IMR-90 (cell line): ENCODE measurements at regions not wholly inside any gene's neighbourhood (a gene's known extent, or its start where the extent isn't known, plus 50 kb on each side); places are given as distances from the start of the nearest gene placed in this dataset.

ENCODE experiments used
- ATAC-seq: fragments of 200-7000 bp; cut with Tn5 transposase; 2 replicates; pipeline ENCODE4 v1.9.1; 2020; ENCODE audit warnings: low read depth, mild to moderate bottlenecking, moderate library complexity
- BruUV-seq: library from RNA; stranded (reverse); fragments of 400-500 nt; replicated peaks from 2 replicates; lab custom pipeline; 2021; lab: Mats Ljungman, UMichigan
- CTCF ChIA-PET: fragments of 300-600 bp; formaldehyde crosslinking; extraction: SDS; loops from one replicate; lab custom pipeline; 2021; ENCODE audit warnings: antibody characterized with exemption; lab: Yijun Ruan, JAX
- POLR2A ChIA-PET: fragments of 300-600 bp; sonication (Branson Sonifier 250); formaldehyde crosslinking; loops from one replicate; lab custom pipeline; 2022; ENCODE audit warnings: antibody characterized with exemption; ENCODE audit not compliant: unreplicated experiment; lab: Charles Lee
- DNase-seq: peaks from one replicate; pipeline ENCODE4 v3.0.0; 2013
- H2AFZ ChIP-seq: replicated peaks from 2 replicates; pipeline ENCODE3; 2013; ENCODE audit warnings: low read length, mild to moderate bottlenecking; ENCODE audit not compliant: poor library complexity
- H2AK5ac ChIP-seq: 2 replicates; pipeline ENCODE4 v1.6.1; 2013; ENCODE audit warnings: low read depth, low read length, inconsistent platforms
- H2AK9ac ChIP-seq: replicated peaks from 2 replicates; pipeline ENCODE3; 2013; ENCODE audit warnings: mild to moderate bottlenecking, low read depth, low read length, moderate library complexity; ENCODE audit not compliant: poor library complexity
- H2BK120ac ChIP-seq: 2 replicates; pipeline ENCODE4 v1.6.1; 2013; ENCODE audit warnings: low read depth, low read length, inconsistent platforms
- H2BK15ac ChIP-seq: 3 replicates; pipeline ENCODE4 v1.6.1; 2013; ENCODE audit warnings: low read depth, low read length, inconsistent platforms
- H2BK20ac ChIP-seq: 2 replicates; pipeline ENCODE4 v1.6.1; 2013; ENCODE audit warnings: low read depth, mild to moderate bottlenecking, inconsistent platforms, low read length, moderate library complexity
- H2BK5ac ChIP-seq: 2 replicates; pipeline ENCODE4 v1.6.1; 2013; ENCODE audit warnings: mild to moderate bottlenecking, low read depth, low read length, inconsistent platforms; ENCODE audit not compliant: poor library complexity, severe bottlenecking
- H3K14ac ChIP-seq: replicated peaks from 2 replicates; pipeline ENCODE4 v1.6.1; 2013; ENCODE audit warnings: low read depth, low read length, inconsistent platforms
- H3K18ac ChIP-seq: 2 replicates; pipeline ENCODE4 v1.6.1; 2013; ENCODE audit warnings: low read depth, low read length, control low read depth
- H3K23ac ChIP-seq: 2 replicates; pipeline ENCODE4 v1.6.1; 2013; ENCODE audit warnings: low read depth, low read length, inconsistent platforms
- H3K27ac ChIP-seq: 2 replicates; pipeline ENCODE4 v1.5.1; 2013; ENCODE audit warnings: mild to moderate bottlenecking, control low read depth, low read length; ENCODE audit not compliant: insufficient read depth
- H3K27me3 ChIP-seq: 2 replicates; pipeline ENCODE4 v1.6.1; 2013; ENCODE audit warnings: low read length; ENCODE audit not compliant: control insufficient read depth, insufficient read depth
- H3K36me3 ChIP-seq: 2 replicates; pipeline ENCODE4 v1.6.1; 2013; ENCODE audit warnings: low read length, mixed read lengths; ENCODE audit not compliant: control insufficient read depth, insufficient read depth
- H3K4ac ChIP-seq: 2 replicates; pipeline ENCODE4 v1.6.1; 2013; ENCODE audit warnings: low read depth, low read length, inconsistent platforms
- H3K4me1 ChIP-seq: 2 replicates; pipeline ENCODE4 v1.6.1; 2013; ENCODE audit warnings: low read length, mixed read lengths; ENCODE audit not compliant: control insufficient read depth, insufficient read depth
- H3K4me2 ChIP-seq: 2 replicates; pipeline ENCODE4 v1.6.1; 2013; ENCODE audit warnings: low read depth, mild to moderate bottlenecking, control low read depth, low read length, moderate library complexity
- H3K4me3 ChIP-seq: 2 replicates; pipeline ENCODE4 v1.5.1; 2013; ENCODE audit warnings: low read depth, mild to moderate bottlenecking, control low read depth, low read length, moderate library complexity; ENCODE audit not compliant: insufficient read depth
- H3K56ac ChIP-seq: 2 replicates; pipeline ENCODE4 v1.6.1; 2013; ENCODE audit warnings: low read length, inconsistent platforms; ENCODE audit not compliant: insufficient read depth; ENCODE audit errors: extremely low read depth
- H3K79me1 ChIP-seq, 2 experiments: 2 replicates each; pipeline ENCODE4 v1.6.1; 2013; ENCODE audit warnings: low read length in 2 of 2, inconsistent platforms in 1 of 2, low read depth in 1 of 2
- H3K9ac ChIP-seq: 2 replicates; pipeline ENCODE4 v1.6.1; 2013; ENCODE audit warnings: low read depth, low read length, control low read depth
- H3K9me1 ChIP-seq: 2 replicates; pipeline ENCODE4 v1.6.1; 2013; ENCODE audit warnings: low read length, inconsistent platforms; ENCODE audit not compliant: insufficient read depth
- H3K9me3 ChIP-seq: 2 replicates; pipeline ENCODE4 v1.6.1; 2013; ENCODE audit warnings: low read length; ENCODE audit not compliant: control insufficient read depth, insufficient read depth
- H4K20me1 ChIP-seq: 2 replicates; pipeline ENCODE4 v1.6.1; 2013; ENCODE audit warnings: low read length, inconsistent platforms; ENCODE audit not compliant: insufficient read depth
- H4K5ac ChIP-seq: 2 replicates; pipeline ENCODE4 v1.6.1; 2013; ENCODE audit warnings: mild to moderate bottlenecking, low read depth, low read length, control low read depth
- H4K8ac ChIP-seq, 2 experiments: 2 replicates each; pipeline ENCODE4 v1.6.1; 2013; ENCODE audit warnings: low read depth in 2 of 2, low read length in 2 of 2, control low read depth in 1 of 2, inconsistent platforms in 1 of 2
- H4K91ac ChIP-seq: 2 replicates; pipeline ENCODE4 v1.6.1; 2013; ENCODE audit warnings: low read depth, low read length, inconsistent platforms; ENCODE audit not compliant: insufficient read depth
- BHLHE40 ChIP-seq: fragments of 150-350 bp; IDR thresholded peaks from 2 replicates; pipeline ENCODE4 v1.6.1; 2016; ENCODE audit warnings: mild to moderate bottlenecking, low read depth, low read length
- CEBPB ChIP-seq: IDR thresholded peaks from 2 replicates; pipeline ENCODE4 v1.6.1; 2012; ENCODE audit warnings: low read depth, low read length, improper control_type of control experiment
- CHD1 ChIP-seq: IDR thresholded peaks from 2 replicates; pipeline ENCODE4 v1.6.1; 2012; ENCODE audit warnings: low read depth, low read length, improper control_type of control experiment
- ELK1 ChIP-seq: fragments of 150-350 bp; IDR thresholded peaks from 2 replicates; pipeline ENCODE4 v1.6.1; 2016; ENCODE audit warnings: low read depth, mild to moderate bottlenecking, low read length, moderate library complexity, borderline replicate concordance
- FOS ChIP-seq: fragments of 150-350 bp; IDR thresholded peaks from 2 replicates; pipeline ENCODE4 v1.6.1; 2016; ENCODE audit warnings: low read depth, low read length
- MAFK ChIP-seq: IDR thresholded peaks from 2 replicates; pipeline ENCODE4 v1.6.1; 2012; ENCODE audit warnings: low read depth, low read length, improper control_type of control experiment
- MAZ ChIP-seq: IDR thresholded peaks from 2 replicates; pipeline ENCODE4 v1.6.1; 2012; ENCODE audit warnings: low read depth, mild to moderate bottlenecking, low read length, improper control_type of control experiment, moderate library complexity, borderline replicate concordance
- MXI1 ChIP-seq: IDR thresholded peaks from 2 replicates; pipeline ENCODE4 v1.6.1; 2012; ENCODE audit warnings: low read depth, mild to moderate bottlenecking, low read length, moderate library complexity, borderline replicate concordance
- NFE2L2 ChIP-seq: fragments of 150-350 bp; IDR thresholded peaks from 2 replicates; pipeline ENCODE4 v1.6.1; 2016; ENCODE audit warnings: low read depth, mild to moderate bottlenecking, low read length
- POLR2A ChIP-seq: IDR thresholded peaks from 2 replicates; pipeline ENCODE4 v1.6.1; 2012; ENCODE audit warnings: mild to moderate bottlenecking, low read depth, low read length
- RAD21 ChIP-seq: IDR thresholded peaks from 2 replicates; pipeline ENCODE4 v1.6.1; 2012; ENCODE audit warnings: low read length, improper control_type of control experiment
- RCOR1 ChIP-seq: IDR thresholded peaks from 2 replicates; pipeline ENCODE4 v1.6.1; 2012; ENCODE audit warnings: mild to moderate bottlenecking, low read length, improper control_type of control experiment; ENCODE audit not compliant: insufficient replicate concordance
- RFX5 ChIP-seq: IDR thresholded peaks from 2 replicates; pipeline ENCODE4 v1.8.0; 2012; ENCODE audit warnings: low read depth, mild to moderate bottlenecking, low read length, moderate library complexity
- SMC3 ChIP-seq: fragments of 150-350 bp; IDR thresholded peaks from 2 replicates; pipeline ENCODE4 v1.6.1; 2016; ENCODE audit warnings: low read depth, mild to moderate bottlenecking, antibody characterized with exemption, low read length, moderate library complexity
- USF2 ChIP-seq: fragments of 150-350 bp; IDR thresholded peaks from 2 replicates; pipeline ENCODE4 v1.6.1; 2017; ENCODE audit warnings: mild to moderate bottlenecking, antibody characterized with exemption, low read length, low read depth
- WGBS, 2 experiments: methylation state at CpG; one replicate each; pipeline versions ENCODE4 v1.1.5 to v1.1.7; 2013; ENCODE audit warnings: missing lambda C conversion rate in 2 of 2; ENCODE audit not compliant: insufficient read length in 1 of 2; ENCODE audit errors: extremely low coverage in 2 of 2; 5-methylcytosine and 5-hydroxymethylcytosine counted together
- dilution Hi-C: fragments of 300-500 bp; cut with HindIII; formaldehyde crosslinking; loops from one replicate; pipeline ENCODE4 v1.14.3; 2018; ENCODE audit warnings: low sequenced_read_pairs; ENCODE audit not compliant: unreplicated experiment
- in situ Hi-C: fragments of 300-500 bp; cut with MboI; formaldehyde crosslinking; loops from 3 replicates; pipeline ENCODE4 v1.14.3; 2019; ENCODE audit warnings: low sequenced_read_pairs, inconsistent platforms, mixed read lengths
- intact Hi-C: fragments of 100-400 bp; cut with micrococcal nuclease; formaldehyde crosslinking; loops from 2 replicates; pipeline ENCODE4 v1.10.0; 2022
- TF ChIP-seq, protein P1 (sequence below): conservative IDR thresholded peaks from 2 replicates; pipeline ENCODE4 v1.5.1; 2012; ENCODE audit warnings: mild to moderate bottlenecking, low read depth, low read length, improper control_type of control experiment

DNA sequence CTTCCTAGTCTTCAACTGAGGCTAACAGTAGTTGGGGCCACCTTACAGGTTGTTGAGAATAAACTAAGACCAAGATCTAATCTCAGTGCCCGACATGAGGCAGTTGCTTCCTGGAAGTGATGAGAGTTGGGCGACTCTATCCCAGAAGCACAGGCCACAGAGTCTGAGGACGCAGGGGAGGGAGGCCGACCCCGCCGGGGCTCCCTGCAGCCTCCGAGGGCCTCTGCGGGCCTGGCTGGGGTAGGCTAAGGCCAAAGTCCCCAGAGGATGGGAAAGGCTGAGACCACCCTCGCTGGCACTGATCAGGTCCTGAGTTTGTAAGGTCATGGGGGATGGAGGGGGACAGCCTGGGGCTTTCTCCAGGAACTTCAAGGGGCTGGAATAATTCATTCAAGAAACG, 74.0 kb downstream of the ENGASE start:
- DNase-seq (no peak), ATAC-seq (no peak)
- no peak overlapping the region for H4K91ac ChIP-seq
- no peaks in the 10 kb centered on the region for H3K79me1 ChIP-seq
- no peaks in the 10 kb centered on the region for H3K36me3 ChIP-seq
- in situ Hi-C loops (no loop called here), intact Hi-C loops (no loop called here), dilution Hi-C loops (no loop called here)
- H3K4ac ChIP-seq: no peak overlapping the region
- H3K9me1 ChIP-seq: no peaks in the 10 kb centered on the region
- no peak overlapping the region for H2AK5ac ChIP-seq
- peaks cover 4% of the 10 kb centered on the region; the same call in 1 of the 2 replicates for H3K27me3 ChIP-seq
- H3K18ac ChIP-seq: no peak overlapping the region
- no peak overlapping the region for H4K8ac ChIP-seq
- BruUV-seq: no TSS peak
- no peak overlapping the region for H2AK9ac ChIP-seq
- no peaks in the 10 kb centered on the region for H3K9me3 ChIP-seq
- no peak overlapping the region for H2BK15ac ChIP-seq
- H3K4me3 ChIP-seq: no peak overlapping the region
- no peak overlapping the region for H3K4me2 ChIP-seq
- no peaks in the 10 kb centered on the region for H3K4me1 ChIP-seq
- H3K56ac ChIP-seq: no peak overlapping the region
- no peak overlapping the region for H2BK120ac ChIP-seq
- ChIA-PET CTCF (no interaction called here), POLR2A (no interaction called here)
- H4K20me1 ChIP-seq: no peaks in the 10 kb centered on the region
- H2AFZ ChIP-seq: peak overlapping the region; percentile 32
- no peak overlapping the region for H3K23ac ChIP-seq
- H4K5ac ChIP-seq: no peak overlapping the region
- no peak for TF ChIP-seq CEBPB
- TF ChIP-seq ELK1: no peak
- no peak for TF ChIP-seq CHD1
- TF ChIP-seq, protein P1, sequence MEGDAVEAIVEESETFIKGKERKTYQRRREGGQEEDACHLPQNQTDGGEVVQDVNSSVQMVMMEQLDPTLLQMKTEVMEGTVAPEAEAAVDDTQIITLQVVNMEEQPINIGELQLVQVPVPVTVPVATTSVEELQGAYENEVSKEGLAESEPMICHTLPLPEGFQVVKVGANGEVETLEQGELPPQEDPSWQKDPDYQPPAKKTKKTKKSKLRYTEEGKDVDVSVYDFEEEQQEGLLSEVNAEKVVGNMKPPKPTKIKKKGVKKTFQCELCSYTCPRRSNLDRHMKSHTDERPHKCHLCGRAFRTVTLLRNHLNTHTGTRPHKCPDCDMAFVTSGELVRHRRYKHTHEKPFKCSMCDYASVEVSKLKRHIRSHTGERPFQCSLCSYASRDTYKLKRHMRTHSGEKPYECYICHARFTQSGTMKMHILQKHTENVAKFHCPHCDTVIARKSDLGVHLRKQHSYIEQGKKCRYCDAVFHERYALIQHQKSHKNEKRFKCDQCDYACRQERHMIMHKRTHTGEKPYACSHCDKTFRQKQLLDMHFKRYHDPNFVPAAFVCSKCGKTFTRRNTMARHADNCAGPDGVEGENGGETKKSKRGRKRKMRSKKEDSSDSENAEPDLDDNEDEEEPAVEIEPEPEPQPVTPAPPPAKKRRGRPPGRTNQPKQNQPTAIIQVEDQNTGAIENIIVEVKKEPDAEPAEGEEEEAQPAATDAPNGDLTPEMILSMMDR: no peak
- TF ChIP-seq MAZ: no peak
- no peak for TF ChIP-seq POLR2A
- TF ChIP-seq MAFK: no peak
- TF ChIP-seq RAD21: no peak
- no peak for TF ChIP-seq RFX5
- no peak for TF ChIP-seq MXI1
- TF ChIP-seq RCOR1: no peak
- TF ChIP-seq SMC3: no peak
- TF ChIP-seq NFE2L2: no peak
- no peak for TF ChIP-seq BHLHE40
- TF ChIP-seq USF2: no peak
- no peak for TF ChIP-seq FOS
- H2BK20ac ChIP-seq: no peak overlapping the region
- WGBS, 2 experiments: 62% methylated on average over 3 of the region's 10 CpGs; no CpG with 5 or more reads in 1 of the 2 experiments
- H3K9ac ChIP-seq: no peak overlapping the region
- no peak overlapping the region for H3K27ac ChIP-seq
- no peak overlapping the region for H3K14ac ChIP-seq
- H2BK5ac ChIP-seq: no peak overlapping the region
